Activated T-helper 2 cell treated with anti-CD3 and anti-CD28 coated beads, Interferon-gamma antibody, Interleukin-2, Interleukin-4, amounts not matched to agents 10 μg/mL and 5 μg/mL and 100 μg/mL, durations not matched to agents 14 hours and 24 hours and 36 hours (primary cell): ENCODE measurements at regions not wholly inside any gene's neighbourhood (a gene's known extent, or its start where the extent isn't known, plus 50 kb on each side); places are given as distances from the start of the nearest gene placed in this dataset.
"Not testable (repeated sequence)": the region's sequence is repeated elsewhere in the genome, so short reads cannot be mapped to it uniquely, and the experiment has no call there.

ENCODE experiments used
- DNase-seq: peaks from one replicate; pipeline ENCODE4 v3.0.0; 2021; ENCODE audit warnings: low spot score
- H3K27ac Mint-ChIP-seq: one replicate; pipeline ENCODE4 v1.8.0; 2021; ENCODE audit warnings: mixed read lengths
- H3K27me3 Mint-ChIP-seq: one replicate; pipeline ENCODE4 v1.8.0; 2021; ENCODE audit warnings: low read depth, mixed read lengths
- H3K36me3 Mint-ChIP-seq: one replicate; pipeline ENCODE4 v1.8.0; 2021; ENCODE audit warnings: low read depth, mixed read lengths
- H3K4me1 Mint-ChIP-seq: one replicate; pipeline ENCODE4 v1.8.0; 2021; ENCODE audit warnings: low read depth, mixed read lengths
- H3K4me3 Mint-ChIP-seq: one replicate; pipeline ENCODE4 v1.8.0; 2021; ENCODE audit warnings: low read depth, mild to moderate bottlenecking, moderate library complexity, mixed read lengths
- H3K9me3 Mint-ChIP-seq: one replicate; pipeline ENCODE4 v1.8.0; 2021; ENCODE audit warnings: mixed read lengths
- intact Hi-C: fragments of 100-400 bp; cut with micrococcal nuclease; formaldehyde crosslinking; loops from one replicate; pipeline ENCODE4 v1.15.1; 2023

DNA sequence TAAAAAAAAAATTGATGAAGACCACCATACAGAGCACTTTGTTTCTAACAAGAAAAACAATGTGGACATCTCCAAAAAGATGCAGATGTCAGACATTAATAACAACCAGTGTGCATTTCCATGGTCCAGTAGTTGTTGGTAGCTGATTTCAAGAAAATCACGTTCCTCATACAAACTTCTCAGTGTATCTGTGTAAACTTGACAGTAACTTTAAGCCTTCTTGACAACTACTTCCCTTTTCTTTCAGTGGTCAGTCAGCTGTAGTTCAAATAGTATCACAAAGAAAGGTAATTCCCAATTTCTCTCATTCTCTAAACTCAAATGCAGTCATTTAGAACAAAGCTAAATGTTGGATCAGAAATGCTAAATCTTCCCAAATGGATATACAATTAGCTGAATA is 879.9 kb downstream of the AMY1C start:
- Mint-ChIP-seq H3K27ac (no peak overlapping the region), H3K4me1 (no peaks in the 10 kb centered on the region), H3K9me3 (peaks cover 13% of the 10 kb centered on the region), H3K27me3 (no peaks in the 10 kb centered on the region), H3K4me3 (no peak overlapping the region), H3K36me3 (no peaks in the 10 kb centered on the region)
- intact Hi-C loops: no loop called here
- no peak for DNase-seq

DNA sequence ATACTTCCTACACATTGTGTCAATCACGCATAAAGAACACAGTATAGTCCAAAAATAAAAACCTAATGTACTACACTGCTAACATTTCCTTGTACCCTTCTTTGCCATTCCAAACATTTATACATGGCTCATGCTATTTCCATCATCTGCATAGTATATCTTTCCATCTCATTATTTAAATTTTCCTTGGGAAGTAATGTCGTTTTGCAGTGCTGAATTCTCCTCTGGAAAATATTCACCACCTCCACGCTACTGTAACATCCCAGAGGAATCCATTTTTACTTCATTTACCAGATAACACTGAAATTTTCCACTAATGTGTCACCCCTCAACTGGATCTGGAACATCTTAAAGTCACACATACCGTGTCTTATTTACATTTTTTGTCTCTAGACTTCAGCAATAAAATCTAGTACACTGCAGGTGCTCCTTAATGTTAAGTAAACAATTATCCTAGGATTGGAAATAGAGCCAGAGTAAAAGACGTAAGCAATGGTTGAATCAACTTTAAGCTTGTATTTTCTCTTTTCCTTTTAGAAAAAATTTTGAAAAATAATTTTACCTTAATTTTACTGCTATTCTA is 881.0 kb downstream of the AMY1C start:
- Mint-ChIP-seq H3K36me3 (no peaks in the 10 kb centered on the region), H3K27me3 (no peaks in the 10 kb centered on the region), H3K27ac (no peak overlapping the region), H3K4me3 (no peak overlapping the region), H3K9me3 (peaks cover 8% of the 10 kb centered on the region), H3K4me1 (no peaks in the 10 kb centered on the region)
- no peak for DNase-seq
- intact Hi-C loops: no loop called here

- H3K4me1 Mint-ChIP-seq: no peaks in the 10 kb centered on the region
- H3K36me3 Mint-ChIP-seq: no peaks in the 10 kb centered on the region
- peaks cover 21% of the 10 kb centered on the region for H3K9me3 Mint-ChIP-seq
- no peak for DNase-seq
- no peak overlapping the region for H3K27ac Mint-ChIP-seq
- no peaks in the 10 kb centered on the region for H3K27me3 Mint-ChIP-seq
- H3K4me3 Mint-ChIP-seq: no peak overlapping the region
- intact Hi-C loops: no loop called here
These were observed 886.9 kb downstream of the AMY1C start for GRCh38 chr1:104636581-104636980.

DNA sequence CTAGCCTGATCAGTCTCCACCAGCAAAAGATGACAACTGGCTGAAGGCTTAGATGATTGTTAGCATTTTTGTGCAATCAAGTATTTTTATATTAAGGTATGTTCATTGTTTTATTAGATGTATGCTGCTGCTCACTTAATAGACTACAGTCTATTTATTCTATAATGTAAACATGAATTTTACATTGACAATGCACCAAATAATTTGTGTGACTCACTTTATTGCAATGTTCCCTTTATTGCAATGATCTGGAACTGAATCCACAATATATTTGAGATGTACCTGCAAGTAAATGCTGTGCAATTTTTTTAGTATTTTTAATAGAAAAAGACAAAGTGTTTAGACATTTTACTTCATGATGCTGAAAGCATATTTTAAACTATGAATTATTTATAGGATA is 896.5 kb downstream of the AMY1C start:
- no peak for DNase-seq
- intact Hi-C loops: no loop called here
- no peaks in the 10 kb centered on the region for H3K36me3 Mint-ChIP-seq
- H3K27ac Mint-ChIP-seq: no peak overlapping the region
- H3K4me3 Mint-ChIP-seq: no peak overlapping the region
- H3K27me3 Mint-ChIP-seq: no peaks in the 10 kb centered on the region
- H3K9me3 Mint-ChIP-seq: no peaks in the 10 kb centered on the region
- no peaks in the 10 kb centered on the region for H3K4me1 Mint-ChIP-seq

DNA sequence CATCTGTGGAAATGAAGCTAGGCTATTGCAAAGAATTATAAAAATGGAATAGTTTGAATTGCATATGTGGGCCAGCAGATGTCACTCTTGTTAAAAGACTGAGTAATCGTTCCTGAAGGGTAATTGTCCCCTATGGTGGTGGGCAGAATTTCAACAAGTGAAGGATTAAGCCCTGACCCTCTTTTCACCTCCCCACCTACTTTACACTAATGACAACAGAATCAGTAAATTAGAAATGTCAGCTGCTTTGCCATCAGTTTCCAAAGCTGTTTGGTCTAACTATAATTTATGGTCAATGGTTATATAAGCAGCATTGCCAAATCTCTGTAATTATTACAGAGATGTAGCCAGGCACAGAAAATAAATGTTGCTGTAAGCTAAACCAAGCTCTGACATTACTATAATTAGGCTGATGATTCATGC is 898.6 kb downstream of the AMY1C start:
- no peak for DNase-seq
- H3K36me3 Mint-ChIP-seq: no peaks in the 10 kb centered on the region
- H3K4me3 Mint-ChIP-seq: no peak overlapping the region
- no peak overlapping the region for H3K27ac Mint-ChIP-seq
- intact Hi-C loops: no loop called here
- no peaks in the 10 kb centered on the region for H3K4me1 Mint-ChIP-seq
- H3K27me3 Mint-ChIP-seq: no peaks in the 10 kb centered on the region
- H3K9me3 Mint-ChIP-seq: no peaks in the 10 kb centered on the region

GRCh38 chr1:104664374-104664773 is 914.7 kb downstream of the AMY1C start:
- H3K27ac Mint-ChIP-seq, intact Hi-C loops, H3K4me3 Mint-ChIP-seq, H3K27me3 Mint-ChIP-seq, H3K36me3 Mint-ChIP-seq, H3K4me1 Mint-ChIP-seq, DNase-seq: not testable (repeated sequence)
- H3K9me3 Mint-ChIP-seq: peaks cover 34% of the 10 kb centered on the region

- Mint-ChIP-seq H3K4me3 (no peak overlapping the region), H3K27ac (no peak overlapping the region), H3K27me3 (no peaks in the 10 kb centered on the region), H3K36me3 (no peaks in the 10 kb centered on the region), H3K9me3 (peaks cover 40% of the 10 kb centered on the region), H3K4me1 (no peaks in the 10 kb centered on the region)
- no peak for DNase-seq
- intact Hi-C loops: no loop called here
These were observed 915.6 kb downstream of the AMY1C start for GRCh38 chr1:104665300-104665699.

DNA sequence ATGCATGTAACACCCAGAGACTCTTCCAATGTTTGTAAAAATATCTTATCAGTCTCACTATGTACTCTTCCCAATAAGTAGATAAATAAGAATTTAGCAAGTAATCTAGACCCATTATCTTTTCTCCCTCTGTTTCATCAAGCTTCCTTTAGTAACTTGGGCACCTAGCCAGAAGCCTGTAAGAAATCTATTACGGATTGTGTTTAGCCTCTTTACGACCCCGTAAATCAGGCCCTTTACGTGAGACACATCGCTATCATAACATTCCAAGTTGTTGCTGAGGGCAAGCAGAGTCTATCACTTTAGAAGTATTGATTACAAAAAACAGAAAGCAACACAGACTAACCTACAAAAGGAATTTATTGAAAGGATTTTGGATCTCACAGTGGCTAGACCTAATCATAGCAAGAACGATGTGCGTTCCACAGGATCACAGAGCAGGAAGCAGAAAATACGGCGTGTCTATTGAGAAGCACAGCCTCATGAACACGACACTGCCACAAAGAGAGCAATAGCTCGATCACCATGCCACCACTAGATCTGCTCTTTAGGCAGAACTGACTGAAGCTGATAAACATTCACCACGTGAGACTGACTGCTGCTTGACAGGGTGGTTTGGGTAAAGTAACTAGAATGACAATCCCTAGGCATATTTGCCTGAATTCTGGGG is 922.1 kb downstream of the AMY1C start:
- no peak overlapping the region for H3K4me3 Mint-ChIP-seq
- DNase-seq: no peak
- H3K9me3 Mint-ChIP-seq: peaks cover 34% of the 10 kb centered on the region
- no peak overlapping the region for H3K27ac Mint-ChIP-seq
- H3K27me3 Mint-ChIP-seq: no peaks in the 10 kb centered on the region
- no peaks in the 10 kb centered on the region for H3K4me1 Mint-ChIP-seq
- intact Hi-C loops: no loop called here
- H3K36me3 Mint-ChIP-seq: no peaks in the 10 kb centered on the region

DNA sequence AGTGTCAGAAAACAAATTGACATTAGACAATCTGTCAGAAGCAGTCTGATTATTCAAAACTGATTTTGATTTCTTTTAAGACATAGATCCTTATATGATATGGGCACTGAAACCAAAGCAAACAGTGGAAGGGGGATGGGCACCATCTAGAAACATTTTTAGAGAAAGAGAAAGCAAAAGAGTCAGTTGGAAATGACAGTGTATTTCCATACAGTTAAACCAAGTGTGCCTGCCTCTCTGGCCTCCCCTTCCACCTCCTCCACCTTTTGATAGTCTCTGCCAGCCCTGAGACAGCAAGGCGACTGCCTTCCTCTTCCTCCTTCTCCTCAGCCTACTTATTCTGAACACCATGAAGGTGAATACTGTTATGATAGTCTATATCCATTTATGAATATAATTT is 949.7 kb downstream of the AMY1C start:
- no peaks in the 10 kb centered on the region for H3K36me3 Mint-ChIP-seq
- H3K4me3 Mint-ChIP-seq: no peak overlapping the region
- peaks cover 36% of the 10 kb centered on the region for H3K9me3 Mint-ChIP-seq
- H3K27ac Mint-ChIP-seq: no peak overlapping the region
- no peaks in the 10 kb centered on the region for H3K27me3 Mint-ChIP-seq
- intact Hi-C loops: no loop called here
- DNase-seq: no peak
- no peaks in the 10 kb centered on the region for H3K4me1 Mint-ChIP-seq

DNA sequence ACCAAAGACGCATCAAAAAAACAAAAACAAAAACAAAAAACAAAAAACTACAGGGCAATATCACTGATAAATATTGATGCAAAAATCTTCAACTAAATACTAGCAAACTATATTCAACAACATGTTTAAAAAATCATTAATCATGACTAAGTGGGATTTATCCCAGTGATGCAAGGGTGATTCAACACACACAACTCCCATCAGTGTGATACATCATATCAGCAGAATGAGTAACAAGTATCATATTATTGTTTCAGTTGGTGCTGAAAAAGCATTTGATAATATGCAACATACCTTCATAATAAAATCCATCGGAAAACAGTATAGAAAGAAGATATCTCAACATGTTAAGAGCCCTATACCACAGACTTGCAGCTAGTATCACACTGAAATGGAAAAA is 953.0 kb downstream of the AMY1C start:
- Mint-ChIP-seq H3K36me3 (no peaks in the 10 kb centered on the region), H3K27me3 (no peaks in the 10 kb centered on the region), H3K9me3 (peaks cover 14% of the 10 kb centered on the region), H3K27ac (no peak overlapping the region), H3K4me1 (no peaks in the 10 kb centered on the region), H3K4me3 (no peak overlapping the region)
- no peak for DNase-seq
- intact Hi-C loops: loop anchor here (10.0 kb wide), 1 partner anchor 962 kb away; no protein-coding TSS in a partner anchor

GRCh38 chr1:104706631-104707147 is 957.0 kb downstream of the AMY1C start:
- H3K4me1 Mint-ChIP-seq: no peaks in the 10 kb centered on the region
- intact Hi-C loops: loop anchor here (10.0 kb wide), 1 partner anchor 958 kb away; no protein-coding TSS in a partner anchor
- DNase-seq: no peak
- H3K9me3 Mint-ChIP-seq: peaks cover 24% of the 10 kb centered on the region
- H3K27ac Mint-ChIP-seq: no peak overlapping the region
- H3K27me3 Mint-ChIP-seq: no peaks in the 10 kb centered on the region
- H3K4me3 Mint-ChIP-seq: no peak overlapping the region
- H3K36me3 Mint-ChIP-seq: no peaks in the 10 kb centered on the region

DNA sequence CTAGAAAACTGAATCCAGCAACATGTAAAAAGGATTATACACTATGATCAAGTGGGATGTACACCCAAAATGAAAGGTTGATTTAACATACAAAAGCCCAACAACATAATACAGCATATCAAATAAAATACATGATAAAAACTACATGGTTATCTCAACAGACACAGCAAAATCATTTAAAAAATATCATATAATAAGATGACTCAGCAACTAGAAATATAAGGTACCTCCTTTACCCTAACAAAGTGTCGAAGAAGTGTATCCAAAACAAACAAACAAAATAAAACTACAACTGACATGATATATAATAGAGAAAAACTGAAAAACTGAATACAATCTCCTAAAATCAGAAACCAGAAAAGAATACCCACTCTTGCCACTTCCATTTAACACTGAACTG is 969.1 kb downstream of the AMY1C start:
- intact Hi-C loops: no loop called here
- no peak for DNase-seq
- Mint-ChIP-seq H3K9me3 (peaks cover 34% of the 10 kb centered on the region), H3K36me3 (no peaks in the 10 kb centered on the region), H3K4me1 (no peaks in the 10 kb centered on the region), H3K27ac (no peak overlapping the region), H3K27me3 (no peaks in the 10 kb centered on the region), H3K4me3 (no peak overlapping the region)

- no peaks in the 10 kb centered on the region for H3K27me3 Mint-ChIP-seq
- intact Hi-C loops: no loop called here
- H3K27ac Mint-ChIP-seq: no peak overlapping the region
- DNase-seq: no peak
- peaks cover 41% of the 10 kb centered on the region for H3K9me3 Mint-ChIP-seq
- H3K36me3 Mint-ChIP-seq: no peaks in the 10 kb centered on the region
- H3K4me3 Mint-ChIP-seq: no peak overlapping the region
- H3K4me1 Mint-ChIP-seq: no peaks in the 10 kb centered on the region
These were observed 971.0 kb downstream of the AMY1C start for GRCh38 chr1:104720741-104721140.
